Transverse colon (tissue), 4 donors: ENCODE measurements at regions not wholly inside any gene's neighbourhood (a gene's known extent, or its start where the extent isn't known, plus 50 kb on each side); places are given as distances from the start of the nearest gene placed in this dataset.

Source experiments
- CTCF ChIP-seq, 5 experiments: fragments of 200-600 bp in 3 of 5; fragments of 450-650 bp in 2 of 5; sonication (generic) in 3 of 5; IDR thresholded peaks; 1 replicate in 2 of 5; 2 replicates in 3 of 5; pipeline ENCODE4 v1.5.1; 2016 to 2017; ENCODE audit warnings: antibody characterized with exemption in 5 of 5, inconsistent platforms in 3 of 5, mild to moderate bottlenecking in 2 of 5, moderate library complexity in 1 of 5
- EP300 ChIP-seq: sonication (generic); formaldehyde crosslinking; IDR thresholded peaks from one replicate; pipeline ENCODE4 v1.6.1; 2017; ENCODE audit warnings: antibody characterized with exemption, low read depth
- POLR2AphosphoS5 ChIP-seq, 3 donors: sonication (generic); formaldehyde crosslinking; IDR thresholded peaks; one replicate each; pipeline ENCODE4 v1.6.1; 2016; ENCODE audit warnings: antibody characterized with exemption in 3 of 3

- TF ChIP-seq CTCF (IDR thresholded peaks at IDR 0.05) (no peak), POLR2AphosphoS5 (IDR thresholded peaks at IDR 0.05) (no peak), EP300 (no peak)
These were observed 253.5 kb downstream of the DMRTA1 start for GRCh38 chr9:22700171-22700570.
